Brain microvascular endothelial cell (primary cell): ENCODE measurements at regions not wholly inside any gene's neighbourhood (a gene's known extent, or its start where the extent isn't known, plus 50 kb on each side); places are given as distances from the start of the nearest gene placed in this dataset.
"Not testable (repeated sequence)": the region's sequence is repeated elsewhere in the genome, so short reads cannot be mapped to it uniquely, and the experiment has no call there.

Source experiments
- DNase-seq: peaks from one replicate; pipeline ENCODE4 v3.0.0-alpha.2; 2020
- H3K27ac ChIP-seq: fragments of 250-450 bp; sonication (Bioruptor Pico); 2 replicates; pipeline ENCODE4 v1.5.1; 2020; ENCODE audit warnings: mild to moderate bottlenecking, moderate library complexity
- H3K27me3 ChIP-seq: fragments of 250-450 bp; sonication (Bioruptor Pico); replicated peaks from 2 replicates; pipeline ENCODE4 v1.5.1; 2020; ENCODE audit warnings: mild to moderate bottlenecking
- H3K36me3 ChIP-seq: fragments of 250-450 bp; sonication (Bioruptor Pico); replicated peaks from 2 replicates; pipeline ENCODE4 v1.5.1; 2020; ENCODE audit warnings: mild to moderate bottlenecking
- H3K4me3 ChIP-seq: 2 replicates; pipeline ENCODE4 v1.5.1; 2011; ENCODE audit warnings: low read depth, mild to moderate bottlenecking, control low read depth, low read length, moderate library complexity
- in situ Hi-C: cut with HindIII; loops from 2 replicates; pipeline ENCODE4 v1.10.0; 2017; ENCODE audit warnings: low sequenced_read_pairs, low pct_ligation_motif_present
- TF ChIP-seq, protein P1 (sequence below): IDR thresholded peaks from 2 replicates; pipeline ENCODE4 v1.5.1; 2011; ENCODE audit warnings: low read depth, mild to moderate bottlenecking, moderate library complexity, low read length, control low read depth, inconsistent platforms; ENCODE audit errors: missing control alignments

DNA sequence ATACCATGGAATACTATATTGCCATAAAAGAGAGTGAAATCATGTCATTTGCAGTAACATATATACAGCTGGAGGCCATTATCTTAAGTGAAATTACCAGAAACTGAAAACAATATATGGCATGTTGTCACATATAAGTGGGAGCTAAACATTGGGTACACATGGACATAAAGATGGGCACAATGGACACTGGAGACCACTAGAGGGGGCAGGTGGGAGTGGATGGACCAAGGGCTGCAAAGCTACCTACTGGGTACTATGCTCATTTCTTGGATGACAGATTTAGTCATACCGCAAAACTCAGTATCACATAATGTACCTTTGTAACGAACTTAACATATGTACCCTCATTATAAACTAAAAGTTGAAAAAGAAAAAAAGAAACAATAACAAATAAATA is 1167.6 kb downstream of the NXPH1 start:
- Histone ChIP-seq H3K27ac (no peak overlapping the region), H3K27me3 (no peaks in the 10 kb centered on the region), H3K4me3 (no peak overlapping the region), H3K36me3 (no peaks in the 10 kb centered on the region)
- TF ChIP-seq, protein P1, sequence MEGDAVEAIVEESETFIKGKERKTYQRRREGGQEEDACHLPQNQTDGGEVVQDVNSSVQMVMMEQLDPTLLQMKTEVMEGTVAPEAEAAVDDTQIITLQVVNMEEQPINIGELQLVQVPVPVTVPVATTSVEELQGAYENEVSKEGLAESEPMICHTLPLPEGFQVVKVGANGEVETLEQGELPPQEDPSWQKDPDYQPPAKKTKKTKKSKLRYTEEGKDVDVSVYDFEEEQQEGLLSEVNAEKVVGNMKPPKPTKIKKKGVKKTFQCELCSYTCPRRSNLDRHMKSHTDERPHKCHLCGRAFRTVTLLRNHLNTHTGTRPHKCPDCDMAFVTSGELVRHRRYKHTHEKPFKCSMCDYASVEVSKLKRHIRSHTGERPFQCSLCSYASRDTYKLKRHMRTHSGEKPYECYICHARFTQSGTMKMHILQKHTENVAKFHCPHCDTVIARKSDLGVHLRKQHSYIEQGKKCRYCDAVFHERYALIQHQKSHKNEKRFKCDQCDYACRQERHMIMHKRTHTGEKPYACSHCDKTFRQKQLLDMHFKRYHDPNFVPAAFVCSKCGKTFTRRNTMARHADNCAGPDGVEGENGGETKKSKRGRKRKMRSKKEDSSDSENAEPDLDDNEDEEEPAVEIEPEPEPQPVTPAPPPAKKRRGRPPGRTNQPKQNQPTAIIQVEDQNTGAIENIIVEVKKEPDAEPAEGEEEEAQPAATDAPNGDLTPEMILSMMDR = peak; percentile 43
- DNase-seq = no peak
- in situ Hi-C loops = no loop called here

DNA sequence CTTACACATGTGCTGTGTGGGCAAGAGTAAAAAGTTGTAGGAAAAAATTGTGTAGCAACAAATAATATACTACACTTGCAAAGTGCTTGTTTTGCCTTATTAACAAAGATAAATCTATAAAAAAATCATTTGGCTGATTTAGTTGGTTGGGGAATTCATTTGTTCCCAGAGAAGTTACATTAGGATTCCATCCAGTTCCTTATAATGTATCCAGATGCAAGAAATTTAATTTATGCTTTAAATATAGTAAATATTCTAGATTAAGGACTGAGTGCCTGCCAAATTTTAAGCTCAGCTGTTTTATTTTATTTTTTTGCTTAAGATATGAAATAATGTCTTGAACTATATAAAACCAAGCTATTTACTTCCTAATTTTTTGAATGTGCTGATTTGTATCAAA is 1169.9 kb downstream of the NXPH1 start:
- in situ Hi-C loops = no loop called here
- H3K27me3 ChIP-seq = no peaks in the 10 kb centered on the region
- DNase-seq = no peak
- no peak overlapping the region for H3K4me3 ChIP-seq
- no peak overlapping the region for H3K27ac ChIP-seq
- no peaks in the 10 kb centered on the region for H3K36me3 ChIP-seq
- TF ChIP-seq, protein P1 = no peak

DNA sequence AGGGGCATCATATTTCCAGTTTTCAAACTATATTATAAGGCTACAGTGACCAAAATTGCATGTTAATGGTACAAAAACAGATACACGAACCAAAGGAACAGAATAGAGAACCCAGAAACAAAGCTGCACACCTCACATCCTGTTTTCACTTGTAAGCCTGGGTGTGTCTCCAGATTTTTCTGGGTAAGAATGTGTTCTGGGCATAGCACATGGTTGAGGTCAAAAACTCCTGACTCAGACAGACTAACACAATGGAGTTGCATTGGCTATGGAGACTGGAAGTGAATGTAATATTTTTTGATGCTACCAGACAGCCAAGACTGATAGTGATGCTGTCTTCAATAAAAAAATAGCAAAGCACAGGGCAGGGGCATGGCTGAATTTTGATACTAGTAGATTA is 1175.2 kb downstream of the NXPH1 start:
- in situ Hi-C loops = no loop called here
- no peaks in the 10 kb centered on the region for H3K36me3 ChIP-seq
- TF ChIP-seq, protein P1 = no peak
- no peak overlapping the region for H3K27ac ChIP-seq
- H3K4me3 ChIP-seq = no peak overlapping the region
- no peaks in the 10 kb centered on the region for H3K27me3 ChIP-seq
- no peak for DNase-seq

DNA sequence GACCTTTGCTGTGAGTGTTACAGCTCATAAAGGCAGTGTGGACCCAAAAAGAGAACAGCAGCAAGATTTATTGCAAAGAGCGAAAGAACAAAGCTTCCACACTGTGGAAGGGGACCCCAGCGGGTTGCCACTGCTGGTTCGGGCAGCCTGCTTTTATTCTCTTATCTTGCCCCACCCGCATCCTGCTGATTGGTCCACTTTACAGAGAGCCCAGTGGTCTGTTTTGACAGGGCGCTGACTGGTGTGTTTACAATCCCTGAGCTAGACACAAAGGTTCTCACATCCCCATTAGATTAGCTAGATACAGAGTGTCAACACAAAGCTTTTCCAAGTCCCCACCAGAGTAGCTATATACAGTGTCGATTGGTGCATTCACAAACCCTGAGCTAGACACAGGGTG is 1187.5 kb downstream of the NXPH1 start:
- H3K27ac ChIP-seq, H3K36me3 ChIP-seq, in situ Hi-C loops, DNase-seq, H3K4me3 ChIP-seq, H3K27me3 ChIP-seq: not testable (repeated sequence)

DNA sequence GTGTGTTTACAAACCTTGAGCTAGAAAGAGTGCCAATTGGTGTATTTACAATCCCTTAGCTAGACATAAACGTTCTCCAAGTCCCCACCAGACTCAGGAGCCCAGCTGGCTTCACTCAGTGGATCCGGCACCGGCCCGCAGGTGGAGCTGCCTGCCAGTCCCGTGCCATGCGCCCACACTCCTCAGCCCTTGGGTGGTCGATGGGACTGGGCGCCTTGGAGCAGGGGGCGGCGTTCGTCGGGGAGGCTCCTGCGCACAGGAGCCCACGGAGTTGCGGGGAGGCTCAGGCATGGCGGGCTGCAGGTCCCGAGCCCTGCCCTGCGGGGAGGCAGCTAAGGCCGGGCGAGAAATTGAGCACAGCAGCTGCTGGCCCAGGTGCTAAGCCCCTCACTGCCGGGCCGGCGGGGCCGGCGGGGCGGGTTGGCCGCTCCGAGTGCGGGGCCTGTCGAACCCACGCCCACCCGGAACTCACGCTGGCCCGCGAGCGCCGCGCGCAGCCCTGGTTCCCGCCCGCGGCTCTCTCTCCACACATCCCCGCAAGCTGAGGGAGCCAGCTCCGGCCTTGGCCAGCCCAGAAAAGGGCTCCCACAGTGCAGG is 1188.0 kb downstream of the NXPH1 start:
- DNase-seq, H3K27me3 ChIP-seq, H3K36me3 ChIP-seq, in situ Hi-C loops, H3K4me3 ChIP-seq, H3K27ac ChIP-seq: not testable (repeated sequence)

DNA sequence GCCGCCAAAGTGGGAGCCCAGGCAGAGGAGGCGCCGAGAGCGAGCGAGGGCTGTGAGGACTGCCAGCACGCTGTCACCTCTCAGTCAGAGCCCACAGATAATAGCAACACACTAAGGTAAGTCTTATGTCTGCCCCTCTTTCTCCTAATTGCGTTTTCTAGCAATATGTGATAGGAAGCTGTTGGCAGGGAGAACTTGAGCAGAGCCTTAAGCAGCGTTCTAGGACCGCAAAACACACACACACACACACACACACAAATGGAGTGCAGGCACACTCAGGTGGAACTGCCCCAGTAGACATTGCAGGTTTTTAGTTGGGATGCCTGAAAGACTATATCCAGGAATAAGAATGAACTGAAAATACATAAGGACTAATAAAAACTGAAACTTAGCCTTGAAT is 1188.5 kb downstream of the NXPH1 start:
- H3K36me3 ChIP-seq = no peaks in the 10 kb centered on the region
- TF ChIP-seq, protein P1 = no peak
- H3K4me3 ChIP-seq = no peak overlapping the region
- no peaks in the 10 kb centered on the region for H3K27me3 ChIP-seq
- no peak for DNase-seq
- no peak overlapping the region for H3K27ac ChIP-seq
- in situ Hi-C loops = no loop called here

DNA sequence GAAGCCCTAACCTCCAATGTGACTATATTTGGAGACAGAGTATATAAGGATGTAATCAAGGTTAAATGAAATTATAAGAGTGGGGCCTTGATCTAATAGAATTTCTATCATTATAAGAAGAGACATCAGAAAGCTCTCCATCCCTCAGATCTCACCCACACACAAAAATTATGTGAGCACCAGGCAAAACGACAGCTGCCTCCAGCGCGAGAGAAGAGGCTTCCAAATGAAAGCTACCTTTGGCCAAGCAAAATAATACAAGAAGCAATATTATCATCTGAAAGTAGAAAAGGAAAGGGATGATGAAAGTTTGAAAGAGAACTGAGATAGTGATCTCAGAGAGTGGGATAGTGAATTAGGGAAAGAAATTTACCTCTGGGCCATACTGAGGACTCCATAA is 1192.5 kb downstream of the NXPH1 start:
- H3K36me3 ChIP-seq = no peaks in the 10 kb centered on the region
- no peaks in the 10 kb centered on the region for H3K27me3 ChIP-seq
- no peak overlapping the region for H3K4me3 ChIP-seq
- TF ChIP-seq, protein P1 = no peak
- DNase-seq = no peak
- in situ Hi-C loops = no loop called here
- no peak overlapping the region for H3K27ac ChIP-seq
